AG08396 (cell line): ENCODE measurements at regions not wholly inside any gene's neighbourhood (a gene's known extent, or its start where the extent isn't known, plus 50 kb on each side); places are given as distances from the start of the nearest gene placed in this dataset.

Experiments used
- DNase-seq: peaks from one replicate; pipeline ENCODE4 v3.0.0; 2012; ENCODE audit warnings: low spot score, mixed read lengths

DNA sequence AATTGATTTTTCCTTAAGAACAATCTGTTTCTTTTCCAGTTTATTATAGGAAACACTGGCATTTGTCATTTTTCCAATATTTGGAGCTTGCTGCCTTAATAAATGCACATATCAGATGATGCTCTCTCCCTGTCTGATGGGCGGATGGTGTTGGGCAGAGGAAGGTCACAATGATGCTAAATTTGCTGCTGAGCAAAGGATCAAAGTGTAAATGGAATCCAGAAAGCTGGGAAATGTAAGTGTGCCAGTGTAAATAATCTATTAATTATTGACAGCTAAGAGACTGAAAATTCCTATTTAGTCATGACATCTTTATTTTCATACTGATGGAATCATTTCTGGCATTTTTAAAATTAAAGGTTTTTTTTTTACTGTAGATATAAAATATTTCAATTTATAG lies 243.2 kb downstream of the PTBP2 start:
- no peak for DNase-seq

DNA sequence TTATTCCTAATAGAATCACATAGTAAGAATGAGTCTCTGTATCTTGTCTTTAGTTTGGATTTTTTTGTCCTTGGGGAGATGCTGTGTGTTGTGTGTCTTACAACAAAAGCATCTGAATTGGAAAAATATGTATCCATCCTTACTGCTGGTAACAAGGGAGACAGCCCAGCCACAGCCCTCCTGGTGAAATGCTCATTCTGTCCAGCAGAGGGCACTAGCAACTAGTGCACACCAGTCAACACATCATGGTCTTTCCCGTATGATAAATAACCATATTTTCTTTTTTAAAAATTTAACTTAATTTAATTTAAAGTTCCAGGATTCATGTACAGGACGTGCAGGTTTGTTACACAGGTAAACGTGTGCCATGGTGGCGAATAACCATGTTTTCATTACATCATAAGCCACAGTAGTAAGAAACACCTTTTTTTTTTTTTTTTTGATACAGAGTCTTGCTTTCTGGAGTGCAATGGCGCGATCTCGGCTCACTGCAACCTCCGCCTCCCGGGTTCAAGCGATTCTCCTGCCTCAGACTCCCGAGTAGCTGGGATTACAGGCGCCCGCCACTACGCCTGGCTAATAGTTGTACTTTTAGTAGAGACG lies 245.1 kb downstream of the PTBP2 start:
- DNase-seq = peak; percentile 50

DNA sequence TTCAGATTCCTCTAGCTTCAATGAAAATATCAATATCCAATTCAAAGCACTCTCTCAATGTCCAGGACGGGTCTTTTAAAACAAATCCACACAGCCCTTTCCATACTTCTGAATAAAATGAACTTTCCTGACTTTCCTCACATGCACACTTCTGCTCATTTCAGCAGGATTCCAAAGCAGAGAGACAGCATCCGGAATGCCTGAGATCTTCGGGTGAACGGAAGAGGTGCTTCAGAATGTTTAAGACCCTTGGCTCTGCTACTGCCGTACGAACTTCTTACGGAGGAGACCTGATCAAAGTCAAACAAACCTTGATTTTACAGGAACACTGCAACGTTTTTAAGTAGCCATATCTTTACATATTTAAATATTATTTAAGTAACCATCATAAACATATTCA lies 245.7 kb downstream of the PTBP2 start:
- no peak for DNase-seq

DNA sequence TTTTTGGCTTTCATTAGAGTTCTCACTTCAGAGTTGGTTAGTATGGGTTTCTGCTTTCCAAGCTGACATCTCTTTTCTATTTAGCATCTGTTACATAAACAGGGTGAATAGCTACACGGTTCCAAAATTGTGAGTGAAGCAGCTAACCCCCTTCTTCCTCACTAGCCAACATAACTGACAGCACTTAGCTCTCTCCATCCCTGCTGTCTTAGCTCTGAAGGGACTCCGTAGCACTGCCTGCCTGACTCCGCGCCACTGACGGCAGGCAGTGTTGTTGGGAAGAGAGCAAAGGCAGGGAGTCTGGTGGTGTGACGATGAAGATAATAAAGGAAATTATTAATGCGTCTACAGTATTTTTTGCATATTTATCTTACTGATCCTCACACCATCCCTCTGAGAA lies 247.0 kb downstream of the PTBP2 start:
- DNase-seq = no peak

DNA sequence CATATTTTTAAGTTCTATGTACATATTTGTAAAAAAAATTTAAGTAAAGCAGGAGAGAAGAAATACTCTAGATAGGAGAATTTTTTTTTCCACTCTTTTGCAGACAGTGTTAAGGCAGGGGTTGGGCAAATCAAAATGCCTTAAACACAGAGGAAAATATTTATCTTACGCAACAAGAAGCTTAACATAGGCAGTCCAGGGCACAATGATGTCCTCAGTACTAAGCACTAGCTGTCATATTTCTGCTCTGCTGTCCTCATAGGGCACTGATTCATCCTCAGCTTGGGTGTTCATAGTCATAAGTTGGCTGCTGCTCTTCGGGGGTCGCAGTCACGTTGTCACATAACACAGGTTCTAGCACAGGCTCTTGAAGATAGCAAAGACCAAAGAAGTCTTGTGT lies 247.4 kb downstream of the PTBP2 start:
- no peak for DNase-seq

DNA sequence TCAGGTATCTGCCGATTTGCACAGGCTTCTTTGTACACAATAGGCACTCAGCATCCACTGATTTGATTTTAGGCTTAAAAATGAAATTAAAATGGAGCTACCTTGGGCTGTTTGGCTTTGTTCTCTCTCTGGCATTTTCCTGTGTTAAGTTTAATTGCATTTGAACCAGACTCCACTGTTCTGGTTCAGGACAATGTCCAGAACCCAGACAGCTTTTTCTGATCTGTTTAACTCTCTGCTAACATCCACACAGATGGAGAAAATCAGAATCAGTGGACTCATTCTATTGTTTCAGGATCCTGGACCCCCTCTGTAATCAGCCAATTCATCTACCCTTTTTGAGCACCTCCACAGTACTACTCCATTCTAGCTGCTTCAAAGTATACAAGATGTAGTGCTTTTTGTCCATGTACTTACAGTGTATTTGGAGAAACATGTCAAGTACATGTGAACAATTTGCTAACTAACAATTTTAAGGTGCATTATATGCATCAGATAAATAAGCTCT lies 248.1 kb downstream of the PTBP2 start:
- DNase-seq = no peak

DNA sequence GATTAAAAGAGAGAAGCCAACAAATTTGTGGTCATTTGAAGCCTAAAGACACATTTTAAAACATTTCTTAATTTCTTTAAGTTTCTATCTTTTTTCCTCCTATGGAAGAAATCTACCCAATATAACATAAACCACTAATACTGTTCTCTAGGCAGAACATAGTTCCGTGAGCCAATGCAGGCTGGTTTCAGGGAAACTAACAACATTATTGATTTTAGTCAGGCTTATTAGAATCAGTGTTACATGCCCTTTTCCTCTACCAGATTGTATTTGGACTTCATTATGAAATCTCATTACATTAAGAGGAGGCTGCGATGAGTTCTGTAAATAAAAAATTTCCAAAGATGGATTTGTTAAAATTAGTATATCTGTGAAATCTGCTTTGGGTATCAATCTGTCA lies 249.9 kb downstream of the PTBP2 start:
- no peak for DNase-seq

DNA sequence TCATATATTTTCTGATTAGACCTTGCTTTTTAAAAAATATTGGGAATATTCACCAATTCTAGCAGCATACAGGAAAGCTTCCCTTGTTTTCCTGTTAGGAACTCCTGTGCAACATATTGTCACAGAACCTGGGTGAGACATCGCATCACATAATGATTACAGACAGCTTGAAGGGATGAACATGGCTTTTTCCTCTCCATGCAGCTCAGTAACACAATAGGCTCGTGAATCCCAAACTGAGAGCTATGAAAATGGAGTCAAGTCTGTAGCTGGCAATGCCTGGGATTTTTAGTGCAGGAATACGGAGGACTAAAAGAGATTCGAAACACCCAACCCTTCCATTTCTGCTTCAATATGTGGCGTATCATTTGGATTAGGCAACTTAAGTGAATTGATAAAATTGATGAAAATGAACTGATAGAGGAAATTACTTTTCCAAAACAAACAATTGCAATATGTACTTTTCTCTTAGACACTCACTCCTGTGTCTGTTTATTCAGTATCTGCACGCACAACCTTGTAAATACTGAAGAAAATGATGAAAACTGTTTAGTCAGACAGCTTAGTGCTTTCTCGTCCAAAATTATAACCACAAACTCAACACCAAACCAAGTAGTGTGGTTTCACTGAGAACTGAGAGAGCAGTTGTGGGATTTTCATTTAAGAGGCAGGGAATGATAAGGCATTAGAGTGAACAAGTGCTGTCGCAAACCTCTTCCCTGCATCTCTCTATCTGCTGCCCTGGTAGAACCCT lies 250.4 kb downstream of the PTBP2 start:
- DNase-seq = no peak

DNA sequence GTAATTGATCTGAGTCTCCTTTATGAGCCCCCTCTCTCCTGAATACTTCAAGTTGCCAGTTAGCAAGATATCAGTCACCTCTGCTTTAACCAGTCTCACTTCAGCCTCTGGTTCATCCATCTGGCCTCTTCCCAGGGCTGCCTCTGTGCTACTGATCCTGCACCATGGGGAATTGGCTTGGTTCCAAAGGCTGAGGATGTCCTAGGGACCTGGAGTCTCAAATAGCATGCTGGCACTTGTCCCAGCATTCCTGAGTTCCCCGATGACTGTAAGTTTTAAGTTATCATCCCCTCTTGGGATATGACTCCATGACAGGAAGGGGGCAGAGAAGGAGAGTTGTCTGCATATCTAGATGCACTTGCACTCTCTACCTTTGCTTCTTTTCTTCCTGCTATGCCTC lies 252.0 kb downstream of the PTBP2 start:
- DNase-seq = no peak

DNA sequence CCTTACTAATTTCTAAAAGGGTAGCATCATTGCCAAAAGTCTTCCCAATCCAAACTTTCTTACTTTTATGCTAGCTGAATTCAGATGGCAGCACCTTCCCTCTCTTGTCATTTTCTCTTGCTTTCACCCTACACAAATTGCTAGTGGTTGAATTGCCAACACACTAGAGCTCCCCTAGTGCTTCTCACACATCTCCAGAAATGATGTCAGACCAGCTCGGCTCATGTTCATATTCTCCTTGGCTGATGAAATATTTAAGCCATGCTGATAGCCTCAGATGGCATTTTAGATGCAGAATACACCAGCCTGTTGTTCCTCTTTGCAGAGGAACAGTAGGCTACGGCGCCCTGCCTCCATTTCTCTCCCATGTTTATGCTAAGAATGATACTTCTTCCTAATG lies 256.9 kb downstream of the PTBP2 start:
- no peak for DNase-seq

DNA sequence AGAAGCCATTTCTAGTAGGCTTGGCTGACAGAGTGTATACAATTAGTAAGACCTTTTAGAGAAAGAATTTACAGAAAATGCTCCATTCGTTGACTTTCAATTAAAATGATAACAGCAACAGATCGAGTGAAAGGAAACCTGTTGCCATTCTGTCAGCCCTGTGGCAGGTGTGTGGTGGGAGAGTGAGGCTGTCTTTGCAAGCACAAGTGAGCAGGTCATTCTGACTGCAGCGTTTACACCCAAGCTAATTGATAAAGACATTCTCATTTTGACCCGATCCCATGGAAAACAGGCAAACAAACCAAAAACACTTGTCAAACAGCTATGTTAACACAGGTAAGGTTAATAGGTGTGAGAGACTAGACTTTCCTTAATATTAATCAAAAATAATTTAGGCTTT lies 257.3 kb downstream of the PTBP2 start:
- no peak for DNase-seq

DNA sequence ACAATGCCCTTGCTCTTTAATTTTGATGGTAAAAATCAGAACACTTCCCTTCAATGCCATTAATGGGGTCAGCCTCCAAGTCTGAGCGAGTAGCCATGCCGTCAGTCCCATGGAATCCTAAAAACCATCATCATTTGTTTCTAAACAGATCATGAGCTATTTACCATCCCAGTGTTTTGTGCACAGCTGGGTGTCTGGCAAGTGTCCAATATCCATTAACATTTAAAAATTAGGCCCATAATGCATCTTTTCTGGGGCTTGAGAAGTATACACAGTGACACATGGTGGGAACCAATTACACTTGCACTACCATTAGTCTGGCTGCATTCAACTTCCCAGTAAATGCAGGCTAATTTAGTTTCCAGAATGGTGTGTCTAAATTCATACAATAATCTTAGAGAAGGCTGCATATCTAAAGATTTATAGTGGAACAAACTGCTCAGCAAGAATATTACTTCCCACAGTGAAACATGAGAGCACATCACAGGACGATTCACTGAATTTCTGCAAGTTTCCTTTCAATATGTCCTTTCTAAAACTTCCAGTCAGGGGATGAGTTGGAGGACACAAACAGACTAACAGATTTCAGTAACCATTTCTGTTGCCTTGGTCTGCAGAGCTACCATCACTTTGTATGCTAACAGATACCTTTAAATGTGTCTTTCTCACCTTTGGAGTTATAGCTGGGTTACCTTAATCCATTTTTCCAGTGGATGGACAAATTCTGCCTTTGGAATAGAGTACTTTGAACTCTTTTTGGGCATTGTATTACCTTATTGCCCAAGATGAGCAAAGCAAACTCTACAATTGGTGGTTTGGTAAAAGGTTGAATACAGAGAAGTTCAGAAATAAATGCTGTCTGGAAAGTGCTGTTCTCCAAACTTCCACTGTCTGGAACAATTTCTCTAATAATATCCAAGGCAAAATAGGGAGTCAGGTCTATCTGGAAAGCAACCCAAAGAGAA lies 258.0 kb downstream of the PTBP2 start:
- DNase-seq = no peak

DNA sequence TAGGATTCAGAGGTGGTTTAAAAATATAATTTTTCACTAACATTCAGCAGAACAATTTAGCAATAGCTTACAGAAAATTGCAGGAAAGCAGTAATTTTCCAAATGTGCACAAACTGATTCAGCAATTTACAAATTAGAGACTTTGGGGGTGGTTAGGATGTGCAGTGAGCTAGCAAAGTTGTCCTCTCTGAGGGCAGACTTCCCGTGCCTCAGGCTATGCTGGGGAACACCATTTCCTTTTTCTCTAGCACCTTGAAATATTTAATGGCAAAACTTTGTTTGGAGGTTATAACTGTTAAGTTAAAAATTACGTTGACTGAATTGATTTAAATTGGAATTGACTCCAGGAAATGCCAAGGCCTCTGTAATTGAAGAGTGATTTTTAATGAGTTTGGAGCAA lies 258.9 kb downstream of the PTBP2 start:
- DNase-seq = no peak

DNA sequence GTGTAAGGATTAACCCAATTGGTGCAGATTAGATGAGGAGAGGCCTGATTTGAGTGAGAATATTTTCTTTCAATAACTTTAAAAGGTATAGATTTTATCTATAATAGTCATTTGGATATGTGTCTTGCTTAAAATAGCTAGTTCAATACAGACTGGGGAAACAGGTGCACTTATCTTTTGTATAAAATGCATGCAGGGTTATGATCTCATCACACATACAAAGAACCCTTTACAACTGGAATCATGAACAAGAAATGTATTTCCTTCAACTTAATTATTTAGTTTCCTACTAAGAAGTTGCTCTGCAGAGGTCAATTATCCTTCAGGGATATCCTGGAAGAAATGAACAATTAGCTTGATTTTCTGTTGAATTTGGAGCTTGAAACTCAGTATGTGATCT lies 259.6 kb downstream of the PTBP2 start:
- DNase-seq = no peak

DNA sequence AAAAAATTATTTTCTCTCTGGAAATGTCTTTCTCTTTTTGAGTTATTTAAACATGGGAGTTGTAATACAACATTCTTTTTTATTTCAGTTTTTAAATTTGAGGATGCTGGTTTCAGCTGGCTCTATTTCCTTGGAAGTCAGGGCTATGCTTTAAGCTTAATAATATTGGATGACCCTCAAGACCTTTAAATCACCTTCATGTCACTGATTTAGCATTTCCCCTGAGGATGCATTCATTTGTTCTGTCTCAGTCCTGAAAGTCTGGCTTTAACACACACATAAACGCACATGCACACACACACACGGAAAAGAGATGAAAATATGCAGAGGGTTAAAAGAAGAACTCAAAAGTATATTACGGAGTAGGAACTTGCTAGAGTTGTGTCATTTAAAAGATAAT lies 260.5 kb downstream of the PTBP2 start:
- no peak for DNase-seq

DNA sequence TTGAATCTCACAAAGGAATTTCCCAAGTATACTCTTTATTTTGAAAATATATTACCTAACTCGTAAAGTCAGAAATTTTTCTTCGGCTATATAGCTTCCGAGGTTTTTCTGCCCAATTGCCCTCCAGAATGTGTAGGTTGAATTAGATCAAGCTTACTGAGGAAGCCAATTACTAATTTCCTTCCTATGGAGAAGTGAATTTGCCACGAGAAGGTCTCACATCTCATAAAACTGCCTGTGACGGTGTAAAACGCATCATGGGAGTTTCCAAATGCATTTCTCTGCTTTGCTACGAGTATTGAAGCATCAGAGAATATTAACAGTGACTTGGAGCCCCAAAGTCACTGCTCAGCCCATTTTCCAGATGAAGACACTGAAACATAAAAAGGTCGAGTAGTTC lies 262.3 kb downstream of the PTBP2 start:
- no peak for DNase-seq

DNA sequence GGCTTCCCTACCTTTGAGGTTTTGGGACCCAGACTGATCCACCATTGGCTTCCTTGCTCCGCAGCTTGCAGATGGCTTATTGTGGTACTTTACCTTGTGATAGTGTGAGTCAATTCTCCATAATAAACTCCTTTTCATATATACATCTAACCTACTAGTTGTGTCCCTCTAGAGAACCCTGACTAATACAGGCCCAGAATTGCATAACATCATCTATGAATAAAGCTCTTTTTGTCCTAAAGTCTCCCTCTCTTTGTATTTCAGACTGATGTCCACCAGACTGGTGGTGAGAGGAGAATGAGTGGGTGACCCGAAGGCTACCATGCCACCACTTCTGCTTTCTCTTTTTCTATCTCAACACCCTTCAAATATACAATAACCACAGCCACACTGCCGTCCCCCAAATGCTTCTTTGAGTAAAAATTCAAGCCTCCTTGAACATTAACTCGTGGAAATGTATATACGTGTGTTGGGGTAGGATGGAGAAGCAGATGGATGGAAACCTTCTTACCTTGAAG lies 265.7 kb downstream of the PTBP2 start:
- no peak for DNase-seq

DNA sequence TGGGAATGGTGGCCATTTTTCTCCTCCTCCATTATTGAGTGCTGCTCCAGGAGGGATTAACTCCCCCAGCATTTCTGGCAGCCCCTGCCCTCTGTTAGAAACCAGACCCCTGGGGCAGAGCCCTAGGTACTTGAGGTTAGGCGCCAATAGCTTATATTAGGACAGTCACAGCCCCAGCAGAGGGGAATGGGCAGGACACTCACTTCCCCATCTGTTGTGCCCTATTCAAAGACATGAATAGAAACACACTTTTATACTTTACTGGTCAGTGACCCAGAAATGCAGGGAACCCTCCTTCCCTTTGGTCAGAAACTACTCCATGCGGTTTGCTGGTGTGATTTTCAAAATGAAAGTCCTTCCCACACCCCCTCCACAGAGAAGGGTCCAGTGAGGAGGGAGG lies 267.7 kb downstream of the PTBP2 start:
- no peak for DNase-seq

DNA sequence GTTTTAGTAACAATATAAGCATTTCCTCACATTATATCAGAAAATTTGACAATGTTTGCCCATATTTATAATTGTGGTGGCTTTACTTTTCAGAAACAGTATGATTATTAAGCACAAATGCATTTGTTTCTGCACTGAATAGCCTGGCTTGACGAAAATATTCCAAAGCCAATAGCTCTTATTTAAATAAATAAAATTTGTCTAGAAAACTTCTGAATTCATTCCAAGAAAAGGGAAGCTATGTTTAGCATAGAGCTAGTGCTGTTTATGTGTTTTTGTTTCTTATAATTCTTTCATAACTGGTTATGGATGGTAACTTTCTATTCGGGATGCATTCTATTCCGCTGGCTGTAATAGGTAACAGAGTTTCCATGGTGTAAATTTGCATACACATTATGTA lies 268.6 kb downstream of the PTBP2 start:
- DNase-seq = no peak

DNA sequence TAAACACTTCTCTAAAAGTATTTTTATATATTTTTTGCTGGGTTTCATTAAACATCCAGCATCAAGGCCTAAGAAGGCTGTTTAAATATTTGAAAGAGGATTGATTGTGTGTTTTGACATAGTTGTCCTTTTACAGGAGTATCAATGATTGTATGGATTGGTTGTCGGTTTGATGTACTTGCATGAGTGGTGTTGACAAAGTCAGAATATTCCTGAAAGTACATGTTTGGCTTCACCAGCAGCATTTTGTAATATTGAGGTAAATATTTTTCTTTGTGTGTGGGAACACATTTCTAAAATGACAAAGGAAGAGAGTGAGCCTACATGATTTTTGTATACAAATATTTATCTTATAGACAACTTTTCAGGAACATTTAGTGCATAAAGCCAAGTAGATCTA lies 269.7 kb downstream of the PTBP2 start:
- no peak for DNase-seq

DNA sequence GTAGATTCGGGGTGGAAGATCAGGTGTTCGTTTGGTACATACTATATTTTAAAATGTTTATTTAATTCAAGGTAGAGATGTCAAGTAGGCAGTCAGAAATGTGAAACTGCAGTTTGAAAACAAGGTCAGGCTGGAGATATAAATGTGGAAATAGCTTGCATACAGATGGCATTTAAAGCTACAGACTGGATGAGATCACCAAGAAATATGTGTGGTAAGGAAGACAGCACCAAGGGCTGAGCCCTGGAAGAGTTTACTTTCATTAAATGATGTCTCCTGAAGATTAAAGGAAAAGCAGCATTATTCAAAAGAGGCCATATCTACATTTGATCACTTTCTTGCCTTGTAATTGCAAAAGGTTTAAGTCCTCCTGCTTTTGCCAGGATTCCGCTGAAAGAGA lies 271.3 kb downstream of the PTBP2 start:
- peak; percentile 19 for DNase-seq

DNA sequence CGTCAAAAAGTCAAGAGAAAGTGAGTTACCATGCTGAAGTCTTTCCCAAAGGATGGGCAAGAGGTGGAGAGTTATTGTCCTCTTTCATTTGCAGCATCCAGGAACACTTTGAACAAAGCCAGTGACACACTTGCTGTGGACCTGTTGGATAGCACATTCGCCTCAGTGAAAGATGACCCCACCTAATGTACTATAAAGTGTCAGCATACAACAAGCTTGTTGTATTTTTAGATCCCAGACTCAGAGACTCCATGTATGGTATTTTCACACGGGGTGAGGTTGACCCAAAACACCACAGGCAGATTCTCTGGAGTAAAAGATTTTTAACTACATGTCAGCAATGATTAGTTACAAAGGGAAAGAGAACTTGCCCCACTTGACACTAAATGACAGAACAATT lies 273.8 kb downstream of the PTBP2 start:
- no peak for DNase-seq

DNA sequence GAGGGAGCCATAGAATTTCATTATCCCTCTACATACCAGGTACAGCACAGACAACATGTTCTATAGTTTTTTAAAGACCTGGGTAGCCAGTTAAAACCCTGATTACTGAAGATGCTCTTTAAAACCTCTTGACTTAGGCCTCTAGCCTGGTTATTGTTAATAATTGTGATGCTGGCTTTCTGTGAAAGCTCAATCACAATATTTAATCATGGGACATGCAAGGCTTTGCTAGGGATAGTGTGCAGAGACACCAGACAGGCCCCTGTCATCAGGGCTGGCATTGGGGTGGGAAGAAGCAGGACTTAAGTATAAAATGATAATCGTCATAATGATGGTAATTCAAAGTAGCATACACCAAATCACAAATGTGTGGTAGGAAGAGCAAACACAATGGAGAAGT lies 274.4 kb downstream of the PTBP2 start:
- DNase-seq = no peak
